ENCODE measurements at regions not wholly inside any gene's neighbourhood (a gene's known extent, or its start where the extent isn't known, plus 50 kb on each side); places are given as distances from the start of the nearest gene placed in this dataset.
"Not testable (repeated sequence)": the region's sequence is repeated elsewhere in the genome, so short reads cannot be mapped to it uniquely, and the experiment has no call there.

DNA sequence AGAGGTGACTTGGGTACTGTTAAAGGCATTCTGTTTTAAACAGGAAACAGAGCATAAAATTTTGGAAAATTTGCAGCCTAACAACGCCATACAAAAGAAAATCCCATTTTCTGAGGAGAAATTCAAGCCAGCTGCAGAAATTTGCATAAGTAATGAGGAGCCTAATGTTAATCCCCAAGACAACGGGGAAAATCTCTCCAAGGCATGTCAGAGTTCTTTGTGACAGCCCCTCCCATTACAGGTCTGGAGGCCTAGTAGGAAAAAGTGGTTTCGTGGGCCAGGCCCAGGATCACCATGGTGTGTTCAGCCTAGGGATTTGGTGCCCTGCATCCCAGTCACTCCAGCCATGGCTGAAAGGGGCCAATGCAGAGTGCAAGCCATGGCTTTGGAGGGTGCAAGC is 1333.1 kb upstream of the TENM4 start:
- no peak for DNase-seq (ENCODE audit: low read depth)

DNA sequence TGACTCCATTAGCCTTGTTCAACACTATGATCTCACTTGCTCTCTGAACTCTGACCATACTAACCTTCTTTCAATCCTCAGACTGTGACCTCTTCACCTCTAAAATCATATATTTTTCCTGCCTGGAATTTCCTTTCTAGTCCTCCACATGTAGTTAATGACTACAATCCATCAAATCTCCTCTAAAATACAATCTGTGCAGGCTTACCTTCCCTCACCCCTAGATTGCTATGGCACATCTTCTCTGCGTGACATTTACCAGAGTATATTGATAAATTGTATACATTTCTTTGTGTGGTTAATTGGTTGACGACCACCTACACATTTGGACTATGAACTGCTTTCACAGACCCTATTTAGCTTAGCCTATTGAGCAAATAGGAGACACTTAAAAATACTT is 1330.2 kb upstream of the TENM4 start:
- no peak for DNase-seq (ENCODE audit: low read depth)

DNA sequence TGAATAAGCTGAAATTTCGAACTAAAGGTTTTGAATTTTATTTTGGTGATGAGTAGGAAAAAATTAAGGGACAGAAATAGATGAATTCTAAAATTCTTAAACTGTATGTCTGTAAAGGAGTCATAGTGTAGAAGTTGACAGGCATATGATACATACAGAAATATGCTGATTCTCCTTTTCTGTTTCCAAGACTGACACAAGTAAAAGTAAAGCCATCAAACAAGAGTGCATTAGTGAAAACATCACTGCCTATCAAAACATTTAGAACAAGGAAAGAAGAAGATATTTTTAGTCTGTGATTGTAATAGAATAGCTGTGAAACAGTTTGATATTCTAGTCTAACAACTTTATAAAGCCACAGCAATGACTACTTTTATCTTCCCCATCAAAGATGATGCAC is 1318.0 kb upstream of the TENM4 start:
- DNase-seq (ENCODE audit: low read depth), result no peak

DNA sequence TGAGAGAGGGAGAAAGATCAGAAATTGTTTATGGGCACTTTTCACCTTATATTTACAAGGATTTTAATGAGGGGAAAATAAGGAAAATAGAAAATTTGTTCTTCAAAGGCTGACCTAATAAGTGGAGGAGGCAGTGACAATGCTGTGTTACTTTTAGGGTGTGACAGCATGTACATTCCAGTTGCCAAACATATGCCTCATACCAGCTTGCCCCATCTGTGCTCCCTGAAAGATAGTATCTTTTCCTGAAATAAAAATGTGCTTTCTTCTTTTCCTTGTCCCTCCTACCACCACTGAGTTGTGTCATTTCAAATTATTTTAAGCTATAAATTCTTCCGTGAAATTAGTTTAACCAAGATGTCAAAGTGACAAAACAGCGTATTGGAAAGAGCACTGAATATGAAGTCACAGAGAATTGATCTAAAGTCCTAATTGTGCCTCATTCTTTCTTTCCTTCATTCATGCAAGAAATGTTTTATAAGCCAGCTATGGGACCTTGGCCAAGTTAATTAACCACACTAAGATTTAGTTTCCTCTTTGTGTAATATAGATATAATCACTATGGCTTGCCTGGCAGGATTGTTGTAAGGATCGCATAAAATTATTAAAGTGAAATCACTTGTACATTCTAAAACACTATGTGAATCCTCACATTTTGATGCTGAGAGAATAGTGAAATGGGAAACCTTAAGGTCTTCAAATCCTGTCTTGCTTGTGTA is 1307.5 kb upstream of the TENM4 start:
- DNase-seq (ENCODE audit: low read depth), result no peak

DNA sequence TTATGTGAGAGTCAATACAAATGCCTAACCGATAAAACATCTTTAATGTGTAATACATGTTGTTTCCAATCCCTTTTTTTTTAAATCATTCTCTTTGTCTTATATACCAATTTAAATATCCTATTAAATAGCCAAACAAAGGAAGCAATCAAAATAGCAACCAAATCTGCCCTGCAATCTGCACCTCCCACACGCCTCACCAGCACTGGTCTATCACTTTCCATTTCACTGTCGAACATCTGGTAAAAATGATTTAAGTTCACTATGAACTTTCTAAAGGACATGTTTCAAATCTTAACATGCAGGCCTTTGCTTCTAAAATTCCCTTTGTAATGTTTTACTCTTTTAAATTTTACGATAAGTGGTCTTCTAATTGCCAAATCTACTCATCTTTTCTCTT is 1305.5 kb upstream of the TENM4 start:
- DNase-seq (ENCODE audit: low read depth), result no peak

DNA sequence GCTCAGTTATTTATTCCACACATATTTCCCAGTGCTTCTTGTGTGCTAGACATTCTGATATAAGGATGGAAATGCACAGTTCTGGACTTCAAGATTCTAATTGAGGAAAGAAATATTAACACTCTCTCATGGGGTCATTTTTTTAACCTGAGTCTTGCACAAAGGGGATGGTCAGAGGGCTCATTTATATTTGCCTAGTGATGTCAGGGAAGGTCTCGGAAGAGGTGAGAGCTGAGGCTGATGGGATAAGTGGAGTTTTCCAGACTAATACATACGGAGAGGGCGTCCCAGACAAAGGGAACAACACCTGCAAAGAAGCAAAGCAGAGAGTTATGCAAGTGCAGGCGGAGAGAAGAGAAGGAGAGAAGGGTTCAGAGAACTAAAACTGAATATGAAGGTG is 1304.6 kb upstream of the TENM4 start:
- DNase-seq (ENCODE audit: low read depth), result no peak

DNA sequence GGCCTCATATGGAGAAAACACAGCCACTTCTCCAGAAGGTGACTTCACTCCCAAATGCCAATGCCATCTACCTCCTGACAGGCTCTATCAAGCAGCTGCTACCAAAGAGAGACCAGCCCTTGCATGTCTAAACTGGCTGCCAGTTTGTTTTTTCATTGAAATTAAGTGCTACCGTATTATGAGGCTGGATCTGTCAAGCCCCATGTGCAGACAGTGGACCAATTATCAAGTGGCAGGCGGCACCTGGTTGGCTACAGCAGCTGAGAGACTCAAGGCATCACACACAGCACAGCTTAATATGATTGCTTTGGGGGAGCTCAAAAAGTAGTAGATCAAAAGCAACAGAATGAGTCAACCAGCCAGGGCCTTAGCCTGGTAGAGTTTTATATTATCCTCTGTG is 1293.0 kb upstream of the TENM4 start:
- DNase-seq (ENCODE audit: low read depth), result no peak

DNA sequence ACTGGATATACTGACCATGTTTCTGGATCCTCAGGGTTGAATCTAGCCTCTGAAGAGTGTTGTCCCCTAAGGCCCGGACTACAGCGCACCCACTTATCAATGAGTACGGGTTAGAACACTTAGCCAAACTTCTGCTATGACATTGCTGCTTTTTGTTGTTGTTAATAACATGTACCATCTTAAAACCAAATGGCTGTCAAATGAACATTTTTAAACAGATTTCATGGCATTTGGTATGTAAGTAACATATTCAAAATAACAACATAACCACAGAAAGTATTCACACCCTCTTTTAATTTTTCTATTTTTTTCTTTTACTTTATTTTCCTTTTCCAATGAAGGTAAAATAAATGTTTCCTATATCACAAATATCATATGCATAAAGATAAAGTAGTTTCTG is 1292.5 kb upstream of the TENM4 start:
- DNase-seq (ENCODE audit: low read depth), result no peak

DNA sequence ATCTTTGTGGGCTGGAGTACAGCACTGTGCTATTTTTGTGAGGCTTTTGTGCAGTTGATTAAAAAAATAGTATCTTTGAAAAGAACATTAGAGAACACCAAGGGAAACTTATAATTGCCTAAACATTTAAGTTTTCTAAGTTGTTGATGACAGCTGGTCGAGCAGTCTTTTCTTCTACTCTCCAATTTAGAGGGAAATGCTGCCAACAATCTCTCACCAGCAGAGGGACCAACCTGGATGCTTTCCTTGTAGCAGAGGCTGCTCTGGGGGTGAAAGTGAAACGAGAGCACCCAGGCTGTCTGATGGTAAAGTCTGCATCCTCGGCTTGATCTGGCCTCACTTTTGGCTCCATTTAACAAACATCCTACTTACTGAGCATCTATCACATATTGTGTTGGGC is 1286.5 kb upstream of the TENM4 start:
- no peak for DNase-seq (ENCODE audit: low read depth)

DNA sequence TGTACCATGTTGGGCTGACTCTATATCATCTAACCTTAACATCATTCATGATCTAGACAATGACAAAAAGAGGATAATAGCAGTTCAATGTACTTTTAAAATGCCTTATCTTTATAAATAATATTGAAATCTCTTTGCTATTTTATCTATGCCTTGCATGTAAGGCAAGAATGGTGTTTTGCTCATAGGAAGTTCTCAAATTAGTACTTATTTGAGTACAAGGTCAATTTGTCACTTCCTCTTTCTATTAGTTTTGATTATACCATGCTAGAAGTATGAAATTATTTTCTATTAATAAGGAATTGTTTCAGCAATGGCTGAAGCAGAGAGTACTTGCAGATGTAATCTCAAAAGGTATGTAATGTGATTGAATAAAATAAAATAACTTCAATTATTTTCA is 1285.4 kb upstream of the TENM4 start:
- DNase-seq (ENCODE audit: low read depth), result no peak

DNA sequence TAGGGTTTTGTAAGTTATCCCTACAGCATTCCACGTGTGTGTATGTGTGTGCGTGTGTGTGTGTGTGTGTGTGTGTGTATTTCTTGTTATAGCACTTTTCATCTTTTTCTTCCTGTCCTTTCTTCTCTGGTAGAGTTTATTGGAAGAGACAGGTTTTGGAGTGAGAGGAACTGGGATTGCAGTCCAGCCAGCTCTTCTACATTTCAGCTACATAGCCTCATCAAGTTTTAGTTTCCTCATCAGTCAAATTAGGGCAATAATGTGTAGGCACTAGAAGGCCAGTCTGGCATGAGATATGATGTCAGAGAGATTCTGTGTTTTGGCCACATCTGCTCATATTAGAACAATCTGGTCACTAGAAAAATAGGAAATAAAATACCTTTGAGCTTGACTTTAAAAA is 1283.5 kb upstream of the TENM4 start:
- no peak for DNase-seq (ENCODE audit: low read depth)

DNA sequence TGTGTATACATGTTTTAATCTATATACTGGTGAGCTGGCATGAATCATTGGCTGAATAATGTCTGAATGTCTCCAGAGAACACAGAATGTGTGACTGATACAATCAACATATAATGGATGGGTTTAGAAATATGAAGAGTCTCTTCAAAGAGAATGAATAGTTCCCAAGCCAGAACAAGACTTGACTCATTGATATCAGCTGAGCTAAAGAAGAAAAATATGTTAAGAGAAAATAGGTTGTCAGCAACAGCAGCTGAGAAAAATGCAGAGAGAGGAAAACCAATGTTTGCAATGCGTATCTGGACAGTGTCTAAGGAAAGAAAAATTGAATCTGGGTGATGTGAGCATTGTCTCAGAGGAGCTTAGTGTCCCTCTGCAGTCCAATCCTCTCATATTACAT is 1281.8 kb upstream of the TENM4 start:
- no peak for DNase-seq (ENCODE audit: low read depth)

DNA sequence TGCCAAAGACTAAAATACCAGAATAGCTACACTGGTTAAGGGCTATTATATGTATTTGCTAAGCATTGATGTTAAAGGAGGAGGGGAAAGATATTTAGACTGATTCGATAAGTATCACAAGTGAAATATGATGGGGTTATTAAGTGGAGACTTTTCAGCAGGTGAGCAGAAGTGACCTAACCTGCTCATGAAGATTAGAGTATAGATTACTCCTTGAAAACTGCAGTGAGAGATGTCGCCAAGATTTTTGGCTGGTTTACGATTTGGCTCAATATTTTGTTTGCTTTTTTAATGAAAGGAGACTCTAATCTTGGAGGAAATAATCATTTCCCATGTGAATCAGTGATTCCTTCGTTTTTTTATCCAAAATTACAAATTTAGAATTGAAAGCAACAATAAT is 1279.5 kb upstream of the TENM4 start:
- no peak for DNase-seq (ENCODE audit: low read depth)

DNA sequence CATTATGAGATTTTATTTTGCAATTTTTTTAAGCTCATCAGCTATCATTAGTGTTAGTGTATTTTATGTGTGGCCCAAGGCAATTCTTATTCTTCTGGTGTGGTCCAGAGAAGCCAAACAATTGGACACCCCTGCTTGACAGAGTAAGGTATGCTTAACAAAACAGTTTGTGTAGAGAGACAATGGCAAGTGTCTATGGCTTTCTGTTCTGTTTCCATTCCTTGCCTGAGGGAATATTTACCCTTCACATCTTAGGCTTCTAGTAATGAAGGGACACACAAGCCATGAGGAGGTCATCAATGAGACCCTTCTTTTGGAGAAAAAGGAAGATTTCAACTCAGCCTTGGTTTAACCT is 1278.4 kb upstream of the TENM4 start:
- DNase-seq (ENCODE audit: low read depth), result no peak

DNA sequence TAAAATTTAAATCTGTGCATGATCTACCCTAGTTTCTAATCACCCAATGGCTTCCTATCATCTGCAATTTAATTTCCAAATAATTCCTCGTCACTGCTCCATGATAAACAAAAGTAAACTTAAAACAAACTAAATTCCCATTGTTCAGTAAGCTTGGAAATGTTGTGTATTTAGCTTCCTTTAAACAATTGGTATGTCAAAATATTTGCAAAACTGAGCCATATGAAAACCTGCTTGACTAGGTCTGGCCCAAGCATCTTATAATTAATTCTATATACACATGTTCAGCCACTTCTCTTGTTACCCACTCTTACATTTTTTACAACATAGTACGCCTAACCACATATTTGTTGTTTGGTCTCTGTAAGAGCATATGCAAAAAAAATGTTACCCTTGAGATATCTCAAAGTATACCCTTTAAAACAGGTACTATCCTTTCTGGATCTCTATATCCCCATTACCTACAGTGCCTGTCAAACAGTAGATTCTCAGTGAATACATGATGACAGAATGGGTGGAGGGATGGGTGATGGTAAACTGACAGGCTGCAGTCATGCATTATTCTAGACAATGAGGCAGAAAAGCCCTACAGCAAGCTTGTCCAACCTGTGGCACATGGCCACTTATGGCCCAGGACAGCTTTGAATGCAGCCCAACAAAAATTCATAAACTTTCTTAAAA is 1277.9 kb upstream of the TENM4 start:
- no peak for DNase-seq (ENCODE audit: low read depth)

DNA sequence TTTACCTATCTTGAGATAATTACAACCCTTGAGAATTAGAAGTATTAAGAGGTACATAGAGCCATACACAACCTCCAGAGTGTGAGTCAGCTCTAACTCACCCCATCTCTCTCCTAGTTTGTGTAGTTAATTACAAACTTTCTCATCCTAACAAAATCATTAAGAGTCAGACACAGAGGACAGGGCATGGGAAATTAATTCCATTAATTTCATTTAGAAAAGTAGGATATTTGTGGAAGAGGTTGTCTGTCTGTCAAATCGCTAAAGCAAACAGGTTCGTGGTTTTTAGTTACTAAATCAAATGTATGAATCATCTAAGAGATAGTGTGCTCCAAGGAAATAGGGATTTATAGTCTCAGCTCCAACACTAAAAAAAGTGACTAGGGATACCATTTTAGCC is 1261.4 kb upstream of the TENM4 start:
- DNase-seq (ENCODE audit: low read depth), result no peak

DNA sequence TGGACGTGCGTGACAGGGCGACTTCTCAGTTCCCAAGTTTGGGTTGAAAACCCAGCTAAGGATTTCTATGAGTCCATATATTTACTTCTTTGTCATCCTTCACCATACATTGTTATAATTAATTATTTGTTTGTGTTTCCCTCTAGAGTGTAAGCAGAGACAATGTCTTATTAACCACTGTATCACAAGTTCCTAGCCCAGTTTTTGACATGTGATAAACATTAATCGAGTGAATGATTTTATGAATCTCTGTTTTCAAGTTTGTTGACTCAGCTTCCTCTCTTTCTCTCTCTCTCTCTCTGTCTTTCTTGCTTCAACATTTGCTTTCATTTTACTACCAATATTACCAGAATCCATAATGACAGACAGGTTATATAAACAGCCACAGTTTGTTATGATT is 1259.6 kb upstream of the TENM4 start:
- DNase-seq (ENCODE audit: low read depth), result no peak

DNA sequence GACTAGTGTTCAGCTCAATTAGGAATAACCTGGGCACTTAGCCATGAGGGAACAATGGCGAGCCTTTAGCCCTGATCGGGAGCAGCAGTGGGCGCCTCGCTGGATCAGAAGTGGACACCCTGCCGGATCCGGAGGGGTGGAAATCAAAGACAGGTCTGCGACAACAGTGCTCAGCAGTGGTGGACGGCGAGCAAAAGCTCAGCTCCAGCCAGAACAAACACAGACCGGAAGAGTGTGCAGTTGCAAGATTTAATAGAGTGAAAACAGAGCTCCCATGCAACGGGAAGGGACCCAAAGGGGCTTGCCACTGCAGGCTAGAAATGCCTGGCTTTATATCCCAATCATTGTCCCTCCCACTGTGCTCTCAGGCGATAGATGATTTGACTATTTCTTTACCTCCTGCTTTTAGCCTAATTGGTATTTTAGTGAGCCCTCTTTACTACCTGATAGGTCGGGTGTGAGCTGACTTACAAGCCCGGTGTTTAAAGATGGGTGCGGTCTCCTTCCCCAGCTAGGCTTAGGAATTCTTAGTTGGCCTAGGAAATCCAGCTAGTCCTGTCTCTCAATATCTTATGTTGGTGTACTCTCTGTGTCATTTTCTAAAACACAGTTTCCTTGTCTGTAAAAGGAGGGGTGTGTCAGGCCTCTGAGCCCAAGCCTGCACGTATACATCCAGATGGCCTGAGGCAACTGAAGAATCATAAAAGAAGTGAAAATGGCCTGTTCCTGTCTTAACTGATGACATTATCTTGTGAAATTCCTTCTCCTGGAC is 1258.8 kb upstream of the TENM4 start:
- not testable (repeated sequence) for DNase-seq (ENCODE audit: low read depth)

DNA sequence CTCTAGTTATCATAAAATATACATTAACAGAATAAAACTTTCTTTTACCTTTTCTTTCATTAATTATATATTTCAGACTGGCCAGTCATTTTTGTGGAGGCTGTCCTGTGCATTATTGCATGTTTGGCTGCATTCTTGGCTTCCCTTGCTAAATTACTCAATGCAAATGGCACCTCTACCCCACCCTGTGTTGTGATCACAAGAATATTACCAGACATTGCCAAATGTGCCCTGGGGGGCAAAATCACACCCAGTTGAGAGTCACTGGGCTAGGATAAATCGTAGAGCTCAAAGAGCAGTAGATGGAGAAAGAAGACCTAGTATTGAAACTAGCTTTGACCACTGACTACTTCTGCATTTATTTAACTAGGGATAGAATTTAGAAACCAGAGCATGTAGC is 1257.8 kb upstream of the TENM4 start:
- DNase-seq (ENCODE audit: low read depth), result no peak

DNA sequence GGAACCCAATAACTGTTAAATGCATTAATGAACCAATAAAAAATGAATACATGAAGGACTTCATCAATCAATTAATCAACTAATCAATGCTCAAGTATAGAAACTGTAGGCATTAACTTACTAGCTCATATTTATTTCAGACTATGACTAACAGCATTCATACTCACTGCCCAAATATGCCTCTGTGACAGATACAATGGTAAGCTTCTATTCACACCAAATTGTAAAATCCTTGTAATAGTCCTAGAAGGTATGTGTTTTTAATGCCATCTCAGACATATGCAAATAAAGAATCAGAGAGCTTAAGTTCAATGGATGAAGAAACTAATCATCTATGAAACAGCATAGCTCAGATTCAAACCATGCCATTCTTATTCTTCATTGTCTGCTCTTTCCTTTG is 1253.6 kb upstream of the TENM4 start:
- DNase-seq (ENCODE audit: low read depth), result no peak

DNA sequence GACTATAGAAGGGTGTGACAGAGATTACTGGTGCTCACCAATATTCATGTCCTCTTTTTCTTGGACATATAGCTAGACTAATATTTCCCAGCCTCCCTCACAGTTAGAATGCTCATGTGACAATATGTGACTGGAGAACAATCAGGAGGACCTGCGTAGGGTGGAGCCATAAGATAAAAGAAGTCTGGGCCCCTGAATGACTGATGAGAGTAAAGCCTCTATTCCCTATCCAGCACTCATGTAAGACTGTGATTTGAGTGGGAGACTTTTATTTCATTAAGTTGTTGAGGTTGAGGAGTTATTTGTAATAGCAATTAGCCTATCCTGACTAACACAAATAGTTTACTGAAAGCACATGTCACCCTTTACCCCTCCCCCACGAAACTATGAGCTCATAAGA is 1247.1 kb upstream of the TENM4 start:
- no peak for DNase-seq (ENCODE audit: low read depth)

DNA sequence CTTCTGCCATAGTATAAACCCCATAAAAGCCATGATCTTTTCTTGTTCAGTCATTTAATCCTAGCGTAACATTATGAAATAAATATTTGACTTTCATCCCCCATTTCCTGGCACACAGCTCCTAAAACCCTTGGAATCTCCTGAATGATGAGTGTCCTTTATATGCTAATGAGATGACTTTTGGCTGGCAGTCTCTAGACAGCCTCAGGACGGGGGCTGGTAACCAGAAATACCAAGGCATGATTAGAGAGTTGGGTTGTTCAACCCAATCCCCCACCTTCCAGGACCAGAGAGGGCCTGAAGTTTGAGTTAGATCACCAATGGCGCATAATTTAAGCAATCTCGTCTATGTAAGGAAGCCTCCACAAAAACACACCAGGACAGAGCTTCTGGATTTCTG is 1246.1 kb upstream of the TENM4 start:
- no peak for DNase-seq (ENCODE audit: low read depth)

DNA sequence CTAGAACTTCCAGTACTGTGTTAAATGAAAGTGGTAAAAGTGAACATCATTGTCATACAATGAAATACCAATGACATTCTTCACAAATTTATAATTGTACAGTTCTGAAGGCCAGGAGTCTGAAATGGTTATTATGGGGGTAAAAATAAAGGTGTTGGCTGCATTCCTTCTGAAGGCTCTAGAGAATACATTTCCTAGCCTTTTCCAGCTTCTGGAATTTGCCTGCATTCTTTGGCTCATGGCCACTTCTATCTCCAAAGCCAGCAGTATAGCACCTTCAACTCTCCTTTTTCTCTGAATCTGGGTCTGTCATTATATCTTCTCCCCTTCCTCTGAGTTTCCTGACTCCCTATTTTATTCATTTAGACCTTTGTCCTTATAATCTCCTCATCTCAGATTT is 1232.7 kb upstream of the TENM4 start:
- DNase-seq (ENCODE audit: low read depth), result no peak

DNA sequence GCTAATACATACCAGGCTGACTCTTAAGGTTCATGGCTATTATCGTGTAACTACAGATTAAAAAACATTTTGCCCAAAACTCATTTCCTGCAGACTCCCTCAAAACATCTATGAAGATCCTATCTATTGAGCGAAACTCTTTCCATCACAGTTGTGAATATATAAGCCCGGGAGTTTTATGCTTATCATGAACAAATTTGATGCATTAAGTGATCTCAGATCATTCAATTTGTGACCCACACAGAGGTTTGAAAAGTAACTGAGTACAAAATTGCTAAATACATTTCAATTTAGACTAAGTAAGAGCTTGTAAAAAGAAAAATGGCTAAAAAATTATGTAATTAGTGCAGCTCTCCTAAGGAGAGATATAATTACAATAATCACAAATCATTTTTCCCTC is 1228.8 kb upstream of the TENM4 start:
- no peak for DNase-seq (ENCODE audit: low read depth)

Measured in CMK (cell line).